OCI-LY3 (cell line): ENCODE measurements at regions not wholly inside any gene's neighbourhood (a gene's known extent, or its start where the extent isn't known, plus 50 kb on each side); places are given as distances from the start of the nearest gene placed in this dataset.

Source experiments
- CTCF ChIP-seq: fragments of 200-600, 300-600 bp; sonication (generic); IDR thresholded peaks from 2 replicates; pipeline ENCODE4 v1.5.1; 2014; ENCODE audit warnings: antibody characterized with exemption, low read length, low read depth
- EZH2phosphoT487 ChIP-seq: fragments of 200-600 bp; shearing (Covaris generic); IDR thresholded peaks from 2 replicates; pipeline ENCODE4 v1.6.1; 2018; ENCODE audit warnings: antibody characterized with exemption, mixed run types, low read depth

GRCh38 chr12:5176036-5176435 is 132.4 kb downstream of the KCNA5 start:
- TF ChIP-seq CTCF (no peak), EZH2phosphoT487 (no peak)
